ENCODE measurements at regions not wholly inside any gene's neighbourhood (a gene's known extent, or its start where the extent isn't known, plus 50 kb on each side); places are given as distances from the start of the nearest gene placed in this dataset.

GRCh38 chr2:144120487-144120886 lies 399.4 kb downstream of the ZEB2 start:
- Histone ChIP-seq H2AFZ (ENCODE audit: low read depth, low read length) (no peak overlapping the region), H3K27ac (ENCODE audit: extremely low read depth, low read depth, low read length) (no peak overlapping the region), H3K27me3 (ENCODE audit: control insufficient read depth in 2 of 2, insufficient read depth in 2 of 2, low read length in 2 of 2) (no peaks in the 10 kb centered on the region), H4K20me1 (replicated peaks; ENCODE audit: control insufficient read depth, insufficient read depth, low read length) (no peaks in the 10 kb centered on the region), H3K4me1 (replicated peaks in 1 of 2; ENCODE audit: control insufficient read depth in 2 of 2, insufficient read depth in 2 of 2, low read length in 2 of 2) (peaks cover 0 to 3% of the 10 kb centered on the region in 2 experiments; a peak in 2 of 5 replicates), H3K4me3 (no peak overlapping the region), H3K36me3 (ENCODE audit: control insufficient read depth, insufficient read depth, low read length) (no peaks in the 10 kb centered on the region), H3K9ac (ENCODE audit: insufficient read depth in 1 of 2, low read depth in 2 of 2, low read length in 2 of 2) (no peak overlapping the region), H3K79me2 (ENCODE audit: control insufficient read depth, insufficient read depth, low read length) (no peaks in the 10 kb centered on the region), H3K9me1 (ENCODE audit: control insufficient read depth, insufficient read depth, low read length) (no peaks in the 10 kb centered on the region), H3K9me3 (replicated peaks; ENCODE audit: control insufficient read depth, insufficient read depth, low read depth, low read length) (no peaks in the 10 kb centered on the region), H3K4me2 (ENCODE audit: insufficient read depth, low read length) (no peak overlapping the region)
- 54% methylated on average over 4 of the region's 4 CpGs for WGBS (ENCODE audit: insufficient coverage, low coverage, missing lambda C conversion rate)
- intact Hi-C loops (cut with micrococcal nuclease) (no loop called here), in situ Hi-C loops (cut with MboI) (no loop called here)
- FAIRE-seq (no peak), ATAC-seq (no peak), DNase-seq (ENCODE audit: extremely low read depth in 1 of 4, low spot score in 3 of 4) (no peak)
- ChIA-PET CTCF (ENCODE audit: low intra/inter-chr PET ratio) (no interaction called here), POLR2A (interaction anchor here (1.0 kb wide), 1 partner anchor 8 kb away, joined by 3 read pairs; no protein-coding TSS in a partner anchor)
- BruUV-seq (replicated peaks), result no TSS peak
- TF ChIP-seq, protein P1, sequence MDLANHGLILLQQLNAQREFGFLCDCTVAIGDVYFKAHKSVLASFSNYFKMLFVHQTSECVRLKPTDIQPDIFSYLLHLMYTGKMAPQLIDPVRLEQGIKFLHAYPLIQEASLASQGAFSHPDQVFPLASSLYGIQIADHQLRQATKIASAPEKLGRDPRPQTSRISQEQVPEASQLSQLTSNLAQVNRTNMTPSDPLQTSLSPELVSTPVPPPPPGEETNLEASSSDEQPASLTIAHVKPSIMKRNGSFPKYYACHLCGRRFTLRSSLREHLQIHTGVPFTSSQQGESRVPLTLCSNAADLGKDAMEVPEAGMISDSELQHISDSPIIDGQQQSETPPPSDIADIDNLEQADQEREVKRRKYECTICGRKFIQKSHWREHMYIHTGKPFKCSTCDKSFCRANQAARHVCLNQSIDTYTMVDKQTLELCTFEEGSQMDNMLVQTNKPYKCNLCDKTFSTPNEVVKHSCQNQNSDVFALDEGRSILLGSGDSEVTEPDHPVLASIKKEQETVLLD (IDR thresholded peaks at IDR 0.05), result no peak
- TF ChIP-seq VEZF1 (CRISPR knock-in tag; IDR thresholded peaks at IDR 0.05) (no peak), CHD4 (IDR thresholded peaks at IDR 0.05; ENCODE audit: insufficient read depth, insufficient replicate concordance, low read depth, low read length, poor library complexity, severe bottlenecking) (no peak), GTF2E2 (tag; IDR thresholded peaks at IDR 0.05) (no peak), ZNF318 (IDR thresholded peaks at IDR 0.05; ENCODE audit: borderline replicate concordance in 1 of 2, low read depth in 1 of 2) (no peak), KAT8 (IDR thresholded peaks at IDR 0.05; ENCODE audit: low read depth) (no peak), ESRRA (IDR thresholded peaks at IDR 0.05; ENCODE audit: borderline replicate concordance, low read depth) (no peak), ELF2 (CRISPR knock-in tag; IDR thresholded peaks at IDR 0.05) (no peak), NUFIP1 (IDR thresholded peaks at IDR 0.05; ENCODE audit: partially characterized antibody) (no peak)
- TF ChIP-seq, protein P2, sequence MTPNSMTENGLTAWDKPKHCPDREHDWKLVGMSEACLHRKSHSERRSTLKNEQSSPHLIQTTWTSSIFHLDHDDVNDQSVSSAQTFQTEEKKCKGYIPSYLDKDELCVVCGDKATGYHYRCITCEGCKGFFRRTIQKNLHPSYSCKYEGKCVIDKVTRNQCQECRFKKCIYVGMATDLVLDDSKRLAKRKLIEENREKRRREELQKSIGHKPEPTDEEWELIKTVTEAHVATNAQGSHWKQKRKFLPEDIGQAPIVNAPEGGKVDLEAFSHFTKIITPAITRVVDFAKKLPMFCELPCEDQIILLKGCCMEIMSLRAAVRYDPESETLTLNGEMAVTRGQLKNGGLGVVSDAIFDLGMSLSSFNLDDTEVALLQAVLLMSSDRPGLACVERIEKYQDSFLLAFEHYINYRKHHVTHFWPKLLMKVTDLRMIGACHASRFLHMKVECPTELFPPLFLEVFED (CRISPR knock-in tag; conservative IDR thresholded peaks at IDR 0.05), result no peak
